Colonic mucosa (tissue), 4 donors: ENCODE measurements at regions not wholly inside any gene's neighbourhood (a gene's known extent, or its start where the extent isn't known, plus 50 kb on each side); places are given as distances from the start of the nearest gene placed in this dataset.
"Not testable (repeated sequence)": the region's sequence is repeated elsewhere in the genome, so short reads cannot be mapped to it uniquely, and the experiment has no call there.

ENCODE experiments used
- DNase-seq: peaks from one replicate; pipeline ENCODE4 v3.0.0-alpha.2; 2020
- H3K27ac ChIP-seq: fragments of 200-600 bp; one replicate; pipeline ENCODE4 v1.8.0; 2021
- H3K27me3 ChIP-seq: fragments of 200-600 bp; one replicate; pipeline ENCODE4 v1.8.0; 2021
- H3K36me3 ChIP-seq: fragments of 200-600 bp; one replicate; pipeline ENCODE4 v1.8.0; 2021
- H3K4me1 ChIP-seq: fragments of 200-600 bp; one replicate; pipeline ENCODE4 v1.8.0; 2021; ENCODE audit warnings: mild to moderate bottlenecking
- H3K4me3 ChIP-seq: fragments of 200-600 bp; one replicate; pipeline ENCODE4 v1.8.0; 2021
- H3K9ac ChIP-seq, 2 donors: one replicate each; pipeline ENCODE4 v1.7.0; 2013; ENCODE audit warnings: control low read depth in 2 of 2, low read depth in 2 of 2, low read length in 2 of 2
- H3K9me3 ChIP-seq: fragments of 200-600 bp; one replicate; pipeline ENCODE4 v1.8.0; 2021
- CTCF ChIP-seq: fragments of 200-600 bp; IDR thresholded peaks from one replicate; pipeline ENCODE4 v1.8.0; 2022; ENCODE audit warnings: antibody characterized with exemption, mild to moderate bottlenecking
- intact Hi-C: fragments of 100-400 bp; cut with DNase I; formaldehyde crosslinking; loops from one replicate; pipeline ENCODE4 v1.14.1; 2022
- donor health status: healthy.
- donor health status: DM: no; HTN: no; CAD: no.
- donor health status: DM: no; HTN: no; CAD: no.

GRCh38 chr22:34414467-34415440, 494.5 kb upstream of the LARGE1 start:
- peak; percentile 35 for TF ChIP-seq CTCF
- Histone ChIP-seq H3K27me3 (no peaks in the 10 kb centered on the region), H3K4me3 (no peak overlapping the region), H3K9me3 (no peaks in the 10 kb centered on the region), H3K27ac (no peak overlapping the region), H3K9ac (no peak overlapping the region), H3K4me1 (no peaks in the 10 kb centered on the region), H3K36me3 (no peaks in the 10 kb centered on the region)
- peak; percentile 62 for DNase-seq
- intact Hi-C loops, result loop anchor here (5.0 kb wide), 1 partner anchor 738 kb away; no protein-coding TSS in a partner anchor

- intact Hi-C loops, result loop anchor here (2.0 to 5.0 kb wide), 2 partner anchors 605 to 736 kb away; no protein-coding TSS in a partner anchor
- TF ChIP-seq CTCF, result no peak
- Histone ChIP-seq H3K27ac (no peak overlapping the region), H3K4me3 (no peak overlapping the region), H3K36me3 (no peaks in the 10 kb centered on the region), H3K27me3 (no peaks in the 10 kb centered on the region), H3K9me3 (no peaks in the 10 kb centered on the region), H3K9ac (no peak overlapping the region), H3K4me1 (no peaks in the 10 kb centered on the region)
- DNase-seq, result no peak
These were observed 496.0 kb upstream of the LARGE1 start for GRCh38 chr22:34416022-34416860.

- DNase-seq, H3K4me3 ChIP-seq, intact Hi-C loops, H3K9me3 ChIP-seq, H3K9ac ChIP-seq, H3K27ac ChIP-seq, H3K27me3 ChIP-seq, H3K4me1 ChIP-seq, H3K36me3 ChIP-seq: not testable (repeated sequence)
These were observed 502.7 kb upstream of the LARGE1 start for GRCh38 chr22:34422948-34423347.

GRCh38 chr22:34427436-34427835, 507.2 kb upstream of the LARGE1 start:
- Histone ChIP-seq H3K9ac (no peak overlapping the region), H3K4me1 (no peaks in the 10 kb centered on the region), H3K4me3 (no peak overlapping the region), H3K36me3 (no peaks in the 10 kb centered on the region), H3K27me3 (no peaks in the 10 kb centered on the region), H3K27ac (no peak overlapping the region), H3K9me3 (no peaks in the 10 kb centered on the region)
- intact Hi-C loops, result no loop called here
- DNase-seq, result no peak
- no peak for TF ChIP-seq CTCF

- Histone ChIP-seq H3K27ac (no peak overlapping the region), H3K9me3 (no peaks in the 10 kb centered on the region), H3K27me3 (no peaks in the 10 kb centered on the region), H3K36me3 (no peaks in the 10 kb centered on the region), H3K4me1 (no peaks in the 10 kb centered on the region), H3K9ac (no peak overlapping the region), H3K4me3 (no peak overlapping the region)
- no peak for TF ChIP-seq CTCF
- intact Hi-C loops, result no loop called here
- no peak for DNase-seq
These were observed 507.6 kb upstream of the LARGE1 start for GRCh38 chr22:34427841-34428240.
